Islet precursor cell (in vitro differentiated cells): ENCODE measurements at regions not wholly inside any gene's neighbourhood (a gene's known extent, or its start where the extent isn't known, plus 50 kb on each side); places are given as distances from the start of the nearest gene placed in this dataset.

Source experiments
- DNase-seq: peaks from one replicate; pipeline ENCODE4 v3.0.0-alpha.2; 2018

GRCh38 chr12:61860451-61860850, 399.8 kb upstream of the USP15 start:
- no peak for DNase-seq

GRCh38 chr12:61862986-61863385, 397.2 kb upstream of the USP15 start:
- no peak for DNase-seq

- DNase-seq, result no peak
Measured at GRCh38 chr12:61863811-61864210, 396.4 kb upstream of the USP15 start.

- no peak for DNase-seq
Measured at GRCh38 chr12:61869796-61870195, 390.4 kb upstream of the USP15 start.

GRCh38 chr12:61870658-61871484, 389.3 kb upstream of the USP15 start:
- DNase-seq, result no peak

- DNase-seq, result no peak
Measured at GRCh38 chr12:61871485-61871810, 388.8 kb upstream of the USP15 start.

- DNase-seq, result no peak
Measured at GRCh38 chr12:61879229-61879628, 381.0 kb upstream of the USP15 start.

GRCh38 chr12:61880186-61880585, 380.0 kb upstream of the USP15 start:
- no peak for DNase-seq

GRCh38 chr12:61891632-61892031, 368.6 kb upstream of the USP15 start:
- no peak for DNase-seq

- DNase-seq, result no peak
Measured at GRCh38 chr12:61894168-61894567, 366.0 kb upstream of the USP15 start.

- DNase-seq, result no peak
Measured at GRCh38 chr12:61896436-61896835, 363.8 kb upstream of the USP15 start.

GRCh38 chr12:61902403-61902802, 357.8 kb upstream of the USP15 start:
- DNase-seq, result no peak

GRCh38 chr12:61911113-61911512, 349.1 kb upstream of the USP15 start:
- DNase-seq, result no peak

GRCh38 chr12:61915420-61915819, 344.8 kb upstream of the USP15 start:
- DNase-seq, result no peak

- no peak for DNase-seq
Measured at GRCh38 chr12:61916831-61917230, 343.4 kb upstream of the USP15 start.

GRCh38 chr12:61919686-61920085, 340.5 kb upstream of the USP15 start:
- DNase-seq, result no peak

- no peak for DNase-seq
Measured at GRCh38 chr12:61920230-61920629, 340.0 kb upstream of the USP15 start.

GRCh38 chr12:61923152-61923551, 337.1 kb upstream of the USP15 start:
- no peak for DNase-seq

- no peak for DNase-seq
Measured at GRCh38 chr12:61934564-61934963, 325.6 kb upstream of the USP15 start.

GRCh38 chr12:61939977-61940376, 320.2 kb upstream of the USP15 start:
- DNase-seq, result no peak

GRCh38 chr12:61956545-61956944, 303.7 kb upstream of the USP15 start:
- no peak for DNase-seq

- no peak for DNase-seq
Measured at GRCh38 chr12:61974461-61974860, 285.7 kb upstream of the USP15 start.

GRCh38 chr12:61985830-61986229, 274.4 kb upstream of the USP15 start:
- no peak for DNase-seq

- DNase-seq, result no peak
Measured at GRCh38 chr12:61987173-61987572, 273.0 kb upstream of the USP15 start.

- no peak for DNase-seq
Measured at GRCh38 chr12:61991661-61992060, 268.5 kb upstream of the USP15 start.
